Natural killer cell (primary cell): ENCODE measurements at regions not wholly inside any gene's neighbourhood (a gene's known extent, or its start where the extent isn't known, plus 50 kb on each side); places are given as distances from the start of the nearest gene placed in this dataset.

Source experiments
- ATAC-seq, 3 donors: fragments of 150-1000 bp in 2 of 3; fragments of 200-7000 bp in 1 of 3; cut with Tn5 transposase; 1 replicate in 1 of 3; 2 replicates in 2 of 3; pipeline ENCODE4 v1.10.0; 2021; ENCODE audit warnings: mild to moderate bottlenecking in 2 of 3, moderate library complexity in 2 of 3
- DNase-seq, 2 donors: peaks; one replicate each; pipeline versions ENCODE4 v3.0.0 to v3.0.0-alpha.2; 2013 to 2021; ENCODE audit warnings: mixed read lengths in 1 of 2
- H3K27ac ChIP-seq: one replicate; pipeline ENCODE4 v1.5.1; 2013; ENCODE audit warnings: mild to moderate bottlenecking, low read length
- H3K27me3 ChIP-seq: one replicate; pipeline ENCODE4 v1.6.1; 2013; ENCODE audit warnings: low read length; ENCODE audit not compliant: control insufficient read depth, insufficient read depth
- H3K36me3 ChIP-seq: one replicate; pipeline ENCODE4 v1.6.1; 2013; ENCODE audit warnings: low read length; ENCODE audit not compliant: control insufficient read depth, insufficient read depth
- H3K4me1 ChIP-seq: one replicate; pipeline ENCODE4 v1.6.1; 2013; ENCODE audit warnings: low read length; ENCODE audit not compliant: control insufficient read depth, insufficient read depth
- H3K4me3 ChIP-seq: one replicate; pipeline ENCODE4 v1.5.1; 2013; ENCODE audit warnings: low read length
- H3K9me3 ChIP-seq: one replicate; pipeline ENCODE4 v1.6.1; 2013; ENCODE audit warnings: low read length; ENCODE audit not compliant: control insufficient read depth, insufficient read depth
- H3K27ac Mint-ChIP-seq, 2 donors: one replicate each; pipeline ENCODE4 v1.8.0; 2022; ENCODE audit warnings: mild to moderate bottlenecking in 2 of 2, mixed read lengths in 2 of 2, moderate library complexity in 1 of 2
- H3K27me3 Mint-ChIP-seq, 2 donors: one replicate each; pipeline ENCODE4 v1.8.0; 2022; ENCODE audit warnings: low read depth in 2 of 2, mixed read lengths in 2 of 2
- H3K36me3 Mint-ChIP-seq: one replicate; pipeline ENCODE4 v1.8.0; 2022; ENCODE audit warnings: mixed read lengths
- H3K4me1 Mint-ChIP-seq, 2 donors: one replicate each; pipeline ENCODE4 v1.8.0; 2022; ENCODE audit warnings: mixed read lengths in 2 of 2
- H3K4me3 Mint-ChIP-seq: one replicate; pipeline ENCODE4 v1.8.0; 2022; ENCODE audit warnings: mild to moderate bottlenecking, moderate library complexity, mixed read lengths
- H3K9me3 Mint-ChIP-seq, 2 donors: one replicate each; pipeline ENCODE4 v1.8.0; 2022; ENCODE audit warnings: mixed read lengths in 2 of 2
- WGBS: methylation state at CpG from one replicate; pipeline ENCODE4 v1.1.7; 2013; ENCODE audit warnings: missing lambda C conversion rate; ENCODE audit not compliant: insufficient coverage; 5-methylcytosine and 5-hydroxymethylcytosine counted together
- intact Hi-C: fragments of 100-400 bp; cut with micrococcal nuclease; formaldehyde crosslinking; loops from one replicate; pipeline ENCODE4 v1.14.2; 2022
- TF ChIP-seq, protein P1 (sequence below): fragments of 200-600 bp; IDR thresholded peaks from one replicate; pipeline ENCODE4 v1.8.0; 2022; ENCODE audit warnings: antibody characterized with exemption

DNA sequence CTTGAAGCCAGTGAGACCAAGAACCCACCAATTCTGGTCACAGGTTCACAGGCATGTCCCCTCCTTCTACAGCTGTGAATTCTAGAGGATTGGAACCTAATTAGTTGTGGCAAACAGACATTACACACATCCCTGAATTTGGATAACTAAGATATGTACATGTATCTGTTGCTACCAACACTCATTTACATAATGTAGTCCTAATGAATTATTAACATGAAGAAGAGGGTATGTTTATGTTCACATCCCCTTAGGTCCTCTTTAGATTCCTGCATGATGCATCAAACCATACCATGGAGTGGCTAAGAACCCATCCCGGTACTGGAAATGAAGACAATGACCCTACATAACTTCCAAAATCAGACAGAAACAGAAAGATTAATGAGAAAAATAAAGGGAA is 326.9 kb upstream of the RBMY1B start:
- no peak overlapping the region for H3K4me3 Mint-ChIP-seq
- no peaks in the 10 kb centered on the region for H3K9me3 Mint-ChIP-seq
- Histone ChIP-seq H3K36me3 (no peaks in the 10 kb centered on the region), H3K27ac (no peak overlapping the region), H3K27me3 (no peaks in the 10 kb centered on the region), H3K4me3 (no peak overlapping the region), H3K9me3 (no peaks in the 10 kb centered on the region), H3K4me1 (no peaks in the 10 kb centered on the region)
- no peaks in the 10 kb centered on the region for H3K36me3 Mint-ChIP-seq
- H3K27me3 Mint-ChIP-seq: no peaks in the 10 kb centered on the region
- WGBS: no CpG with 5 or more reads among the region's 1 CpG
- H3K4me1 Mint-ChIP-seq: no peaks in the 10 kb centered on the region
- intact Hi-C loops: no loop called here
- TF ChIP-seq, protein P1, sequence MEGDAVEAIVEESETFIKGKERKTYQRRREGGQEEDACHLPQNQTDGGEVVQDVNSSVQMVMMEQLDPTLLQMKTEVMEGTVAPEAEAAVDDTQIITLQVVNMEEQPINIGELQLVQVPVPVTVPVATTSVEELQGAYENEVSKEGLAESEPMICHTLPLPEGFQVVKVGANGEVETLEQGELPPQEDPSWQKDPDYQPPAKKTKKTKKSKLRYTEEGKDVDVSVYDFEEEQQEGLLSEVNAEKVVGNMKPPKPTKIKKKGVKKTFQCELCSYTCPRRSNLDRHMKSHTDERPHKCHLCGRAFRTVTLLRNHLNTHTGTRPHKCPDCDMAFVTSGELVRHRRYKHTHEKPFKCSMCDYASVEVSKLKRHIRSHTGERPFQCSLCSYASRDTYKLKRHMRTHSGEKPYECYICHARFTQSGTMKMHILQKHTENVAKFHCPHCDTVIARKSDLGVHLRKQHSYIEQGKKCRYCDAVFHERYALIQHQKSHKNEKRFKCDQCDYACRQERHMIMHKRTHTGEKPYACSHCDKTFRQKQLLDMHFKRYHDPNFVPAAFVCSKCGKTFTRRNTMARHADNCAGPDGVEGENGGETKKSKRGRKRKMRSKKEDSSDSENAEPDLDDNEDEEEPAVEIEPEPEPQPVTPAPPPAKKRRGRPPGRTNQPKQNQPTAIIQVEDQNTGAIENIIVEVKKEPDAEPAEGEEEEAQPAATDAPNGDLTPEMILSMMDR: no peak
- ATAC-seq (no peak), DNase-seq (no peak)
- no peak overlapping the region for H3K27ac Mint-ChIP-seq

DNA sequence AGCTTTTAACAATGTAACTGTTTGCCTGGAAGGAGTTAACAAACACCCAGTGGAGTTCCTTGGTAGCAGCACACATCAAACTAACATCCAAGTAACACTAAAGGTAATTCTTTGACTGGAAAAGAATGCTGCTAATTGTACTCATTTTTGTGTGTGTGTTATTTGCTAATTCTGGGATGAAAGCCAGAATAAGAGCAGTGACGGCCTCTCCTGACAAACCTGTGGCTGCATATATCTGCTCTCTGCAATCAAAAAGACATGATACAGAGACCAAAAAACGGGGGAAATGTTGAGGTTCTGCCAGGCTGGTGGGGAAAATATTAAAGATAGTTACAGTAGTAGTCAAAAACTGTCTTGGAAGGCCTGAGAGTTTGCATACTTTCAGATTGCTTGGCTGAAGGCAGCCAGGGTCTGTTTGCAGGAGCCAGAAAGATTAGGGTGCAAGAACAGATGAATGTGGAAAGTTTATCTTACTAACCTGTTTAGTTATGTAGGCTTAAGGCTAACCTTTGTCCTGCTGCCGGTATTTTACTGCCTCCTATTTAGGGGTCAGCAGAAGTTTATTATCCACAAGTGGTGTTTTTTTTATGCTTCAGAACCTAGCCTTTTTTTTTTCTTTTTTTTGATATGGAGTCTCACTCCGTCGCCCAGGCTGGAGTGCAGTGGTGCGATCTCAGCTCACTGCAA is 325.6 kb upstream of the RBMY1B start:
- 96% methylated on average over 6 of the region's 6 CpGs for WGBS
- intact Hi-C loops: no loop called here
- Mint-ChIP-seq H3K36me3 (no peaks in the 10 kb centered on the region), H3K4me1 (no peaks in the 10 kb centered on the region), H3K27me3 (no peaks in the 10 kb centered on the region), H3K9me3 (no peaks in the 10 kb centered on the region), H3K27ac (no peak overlapping the region), H3K4me3 (no peak overlapping the region)
- Histone ChIP-seq H3K27me3 (no peaks in the 10 kb centered on the region), H3K36me3 (no peaks in the 10 kb centered on the region), H3K27ac (no peak overlapping the region), H3K4me1 (no peaks in the 10 kb centered on the region), H3K9me3 (no peaks in the 10 kb centered on the region), H3K4me3 (no peak overlapping the region)
- ATAC-seq (no peak), DNase-seq (no peak)
- TF ChIP-seq, protein P1: no peak

DNA sequence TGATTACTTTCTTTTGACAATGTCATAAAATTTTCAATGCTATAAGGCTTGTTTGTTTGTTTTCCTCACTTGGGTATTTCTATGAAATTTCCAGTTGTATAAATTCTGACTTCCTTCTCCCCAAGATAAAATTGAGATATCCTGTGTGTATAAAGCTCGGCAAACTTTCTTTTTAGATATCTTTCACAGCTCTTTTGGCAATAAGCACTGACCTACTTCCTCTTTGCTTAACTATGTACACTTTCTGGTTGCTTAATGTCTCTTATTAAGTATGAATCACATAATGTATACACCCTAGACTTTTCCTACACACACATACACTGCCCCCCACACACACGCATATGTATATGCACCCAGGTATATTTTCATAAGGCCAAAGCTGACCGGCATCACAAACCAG is 318.4 kb upstream of the RBMY1B start:
- Histone ChIP-seq H3K36me3 (no peaks in the 10 kb centered on the region), H3K4me1 (no peaks in the 10 kb centered on the region), H3K9me3 (no peaks in the 10 kb centered on the region), H3K27me3 (no peaks in the 10 kb centered on the region), H3K4me3 (no peak overlapping the region), H3K27ac (no peak overlapping the region)
- no peaks in the 10 kb centered on the region for H3K9me3 Mint-ChIP-seq
- no CpG with 5 or more reads among the region's 3 CpGs for WGBS
- H3K4me1 Mint-ChIP-seq: peaks cover 0 to 11% of the 10 kb centered on the region in 2 donors
- no peaks in the 10 kb centered on the region for H3K27me3 Mint-ChIP-seq
- intact Hi-C loops: no loop called here
- ATAC-seq: no peak
- H3K4me3 Mint-ChIP-seq: no peak overlapping the region
- no peak for DNase-seq
- H3K27ac Mint-ChIP-seq: no peak overlapping the region
- TF ChIP-seq, protein P1: no peak
- H3K36me3 Mint-ChIP-seq: no peaks in the 10 kb centered on the region

DNA sequence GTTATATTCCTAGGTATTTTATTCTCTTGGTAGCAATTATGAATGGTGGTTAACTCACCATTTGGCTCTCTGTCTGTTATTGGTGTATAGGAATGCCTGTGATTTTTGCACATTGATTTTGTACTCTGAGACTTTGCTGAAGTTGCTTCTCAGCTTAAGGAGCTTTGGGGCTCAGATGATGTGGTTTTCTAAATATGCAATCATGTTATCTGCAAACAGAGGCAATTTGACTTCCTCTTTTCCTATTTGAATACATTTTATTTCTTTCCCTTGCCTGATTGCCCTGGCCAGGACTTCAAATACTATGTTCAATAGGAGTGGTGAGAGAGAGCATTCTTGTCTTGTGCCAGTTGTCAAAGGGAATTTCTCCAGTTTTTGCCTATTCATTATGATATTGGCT is 310.9 kb upstream of the RBMY1B start:
- Mint-ChIP-seq H3K36me3 (no peaks in the 10 kb centered on the region), H3K9me3 (no peaks in the 10 kb centered on the region), H3K27me3 (no peaks in the 10 kb centered on the region), H3K27ac (no peak overlapping the region), H3K4me3 (no peak overlapping the region), H3K4me1 (peaks cover 0 to 4% of the 10 kb centered on the region in 2 donors)
- DNase-seq (no peak), ATAC-seq (no peak)
- Histone ChIP-seq H3K27ac (no peak overlapping the region), H3K4me1 (no peaks in the 10 kb centered on the region), H3K9me3 (no peaks in the 10 kb centered on the region), H3K36me3 (no peaks in the 10 kb centered on the region), H3K4me3 (no peak overlapping the region), H3K27me3 (no peaks in the 10 kb centered on the region)
- TF ChIP-seq, protein P1: no peak
- intact Hi-C loops: no loop called here
